ENCODE measurements at regions not wholly inside any gene's neighbourhood (a gene's known extent, or its start where the extent isn't known, plus 50 kb on each side); places are given as distances from the start of the nearest gene placed in this dataset.

- ATAC-seq (ENCODE audit: low read depth) (peak; percentile 95), DNase-seq (peak; percentile 98)
- H3K4me3 ChIP-seq (ENCODE audit: insufficient read depth, low read depth, low read length) = no peak overlapping the region
- POLR2A ChIA-PET (ENCODE audit: unreplicated experiment) = interaction anchor here (0.6 kb wide), 2 partner anchors 14 to 20 kb away, joined by 3 read pairs; no protein-coding TSS in a partner anchor
- peak overlapping the region; percentile 97; the same call in 1 of the 2 replicates for H3K27ac ChIP-seq (ENCODE audit: insufficient read depth, low read length)
- peaks cover 8% of the 10 kb centered on the region; the same call in 1 of the 2 replicates for H3K9me1 ChIP-seq (ENCODE audit: insufficient read depth, low read length)
- in situ Hi-C loops (cut with MboI; ENCODE audit: low sequenced_read_pairs) (no loop called here), dilution Hi-C loops (cut with HindIII; ENCODE audit: low sequenced_read_pairs, unreplicated experiment) (no loop called here), intact Hi-C loops (cut with micrococcal nuclease) (loop anchor here (1.0 to 5.0 kb wide), 2 partner anchors 81 to 423 kb away; partner anchors contain the start of gene ERCC6L2)
- CTCF ChIA-PET = interaction anchor here (0.7 kb wide), 1 partner anchor 17 kb away, joined by 3 read pairs; no protein-coding TSS in a partner anchor
- peak overlapping the region; percentile 17; the same call in 1 of the 3 replicates for H2BK15ac ChIP-seq (ENCODE audit: low read depth, low read length)
- H4K5ac ChIP-seq (ENCODE audit: low read depth, low read length) = peak overlapping the region; percentile 98
- H4K20me1 ChIP-seq (ENCODE audit: insufficient read depth, low read length) = no peaks in the 10 kb centered on the region; the same call in 1 of the 2 replicates
- no peaks in the 10 kb centered on the region for H3K36me3 ChIP-seq (ENCODE audit: control insufficient read depth, insufficient read depth, low read length)
- no TSS peak for BruUV-seq (replicated peaks)
- peaks cover 19% of the 10 kb centered on the region for H3K27me3 ChIP-seq (ENCODE audit: control insufficient read depth, insufficient read depth, low read length)
- H4K91ac ChIP-seq (ENCODE audit: insufficient read depth, low read depth, low read length) = peak overlapping the region; percentile 78
- peak overlapping the region in 1 of 2 experiments; percentile 67; a peak in 1 of 4 replicates for H4K8ac ChIP-seq (ENCODE audit: low read depth in 2 of 2, low read length in 2 of 2)
- no peaks in the 10 kb centered on the region for H3K79me1 ChIP-seq (ENCODE audit: low read depth in 1 of 2, low read length in 2 of 2)
- WGBS, 2 experiments (ENCODE audit: extremely low coverage in 2 of 2, insufficient read length in 1 of 2) = no CpG with 5 or more reads among the region's 5 CpGs
- no peak overlapping the region for H2AFZ ChIP-seq (replicated peaks; ENCODE audit: low read length, poor library complexity)
- H3K9ac ChIP-seq (ENCODE audit: low read depth, low read length) = no peak overlapping the region
- H2BK5ac ChIP-seq (ENCODE audit: low read depth, low read length, poor library complexity, severe bottlenecking) = peak overlapping the region; percentile 59
- no peaks in the 10 kb centered on the region for H3K9me3 ChIP-seq (ENCODE audit: control insufficient read depth, insufficient read depth, low read length)
- no peak overlapping the region for H3K23ac ChIP-seq (ENCODE audit: low read depth, low read length)
- no peak overlapping the region for H2AK9ac ChIP-seq (replicated peaks; ENCODE audit: low read depth, low read length, poor library complexity)
- H3K14ac ChIP-seq (replicated peaks; ENCODE audit: low read depth, low read length) = no peak overlapping the region
- peak overlapping the region; percentile 70 for H3K4me2 ChIP-seq (ENCODE audit: low read depth, low read length)
- peak overlapping the region; percentile 42; the same call in 1 of the 2 replicates for H2BK20ac ChIP-seq (ENCODE audit: low read depth, low read length)
- H3K4ac ChIP-seq (ENCODE audit: low read depth, low read length) = peak overlapping the region; percentile 79
- no peak overlapping the region for H3K56ac ChIP-seq (ENCODE audit: extremely low read depth, insufficient read depth, low read length)
- H3K18ac ChIP-seq (ENCODE audit: low read depth, low read length) = peak overlapping the region; percentile 96
- H3K4me1 ChIP-seq (ENCODE audit: control insufficient read depth, insufficient read depth, low read length) = peaks cover 9% of the 10 kb centered on the region
- peak overlapping the region; percentile 87 for H2AK5ac ChIP-seq (ENCODE audit: low read depth, low read length)
- peak overlapping the region; percentile 82 for H2BK120ac ChIP-seq (ENCODE audit: low read depth, low read length)
- TF ChIP-seq CHD1 (IDR thresholded peaks at IDR 0.05; ENCODE audit: low read depth, low read length) (no peak; the same call in 1 of the 2 replicates), NFE2L2 (IDR thresholded peaks at IDR 0.05; ENCODE audit: low read depth, low read length) (no peak), ELK1 (IDR thresholded peaks at IDR 0.05; ENCODE audit: borderline replicate concordance, low read depth, low read length) (no peak), MAZ (IDR thresholded peaks at IDR 0.05; ENCODE audit: borderline replicate concordance, low read depth, low read length) (no peak), POLR2A (IDR thresholded peaks at IDR 0.05; ENCODE audit: low read depth, low read length) (no peak), FOS (IDR thresholded peaks at IDR 0.05; ENCODE audit: low read depth, low read length) (peak; percentile 65; the same call in 1 of the 2 replicates), CTCF (conservative IDR thresholded peaks at IDR 0.05; ENCODE audit: low read depth, low read length) (no peak), MXI1 (IDR thresholded peaks at IDR 0.05; ENCODE audit: borderline replicate concordance, low read depth, low read length) (no peak), USF2 (IDR thresholded peaks at IDR 0.05; ENCODE audit: low read depth, low read length) (no peak), MAFK (IDR thresholded peaks at IDR 0.05; ENCODE audit: low read depth, low read length) (peak; percentile 82), RCOR1 (IDR thresholded peaks at IDR 0.05; ENCODE audit: insufficient replicate concordance, low read length) (peak; percentile 58), SMC3 (IDR thresholded peaks at IDR 0.05; ENCODE audit: low read depth, low read length) (no peak), CEBPB (IDR thresholded peaks at IDR 0.05; ENCODE audit: low read depth, low read length) (peak; percentile 34; the same call in 1 of the 2 replicates)
Measured at GRCh38 chr9:95793924-95794828, 81.3 kb upstream of the ERCC6L2 start.
